Ascending aorta (tissue), 2 donors: ENCODE measurements at regions not wholly inside any gene's neighbourhood (a gene's known extent, or its start where the extent isn't known, plus 50 kb on each side); places are given as distances from the start of the nearest gene placed in this dataset.

Experiments
- DNase-seq, 2 donors: peaks; one replicate each; pipeline ENCODE4 v3.0.0-alpha.2; 2019; ENCODE audit warnings: low spot score in 2 of 2
- H3K27ac ChIP-seq, 2 donors: fragments of 200-600 bp; sonication (generic); one replicate each; pipeline ENCODE4 v1.5.1; 2016 to 2017; ENCODE audit warnings: mild to moderate bottlenecking in 1 of 2
- H3K27me3 ChIP-seq: fragments of 200-600 bp; sonication (generic); one replicate; pipeline ENCODE4 v1.5.1; 2017
- H3K36me3 ChIP-seq, 2 donors: fragments of 200-600 bp; sonication (generic); one replicate each; pipeline ENCODE4 v1.5.1; 2016
- H3K4me1 ChIP-seq, 2 donors: fragments of 200-600 bp; sonication (generic); one replicate each; pipeline ENCODE4 v1.5.1; 2016 to 2017; ENCODE audit warnings: mild to moderate bottlenecking in 1 of 2
- H3K4me3 ChIP-seq, 2 donors: fragments of 200-600 bp; sonication (generic); one replicate each; pipeline ENCODE4 v1.5.1; 2016 to 2017; ENCODE audit warnings: mild to moderate bottlenecking in 1 of 2
- H3K9me3 ChIP-seq, 2 donors: fragments of 200-600 bp; sonication (generic); one replicate each; pipeline ENCODE4 v1.5.1; 2016
- CTCF ChIP-seq, 3 experiments: fragments of 200-600 bp in 2 of 3; fragments of 450-650 bp in 1 of 3; sonication (generic) in 2 of 3; IDR thresholded peaks; one replicate each; pipeline ENCODE4 v1.5.1; 2016 to 2019; ENCODE audit warnings: antibody characterized with exemption in 3 of 3, mild to moderate bottlenecking in 1 of 3, moderate library complexity in 1 of 3
- intact Hi-C: fragments of 100-400 bp; cut with DNase I; formaldehyde crosslinking; loops from one replicate; pipeline ENCODE4 v1.15.1; 2023

- intact Hi-C loops = no loop called here
- no peaks in the 10 kb centered on the region for H3K27me3 ChIP-seq
- no peak overlapping the region for H3K4me3 ChIP-seq
- TF ChIP-seq CTCF (IDR thresholded peaks at IDR 0.05) = no peak
- H3K36me3 ChIP-seq = no peaks in the 10 kb centered on the region
- no peaks in the 10 kb centered on the region for H3K9me3 ChIP-seq
- DNase-seq = no peak
- no peaks in the 10 kb centered on the region for H3K4me1 ChIP-seq
- no peak overlapping the region for H3K27ac ChIP-seq
Observed at GRCh38 chr20:16929756-16930155, 181.6 kb downstream of the OTOR start.

GRCh38 chr20:16930656-16931055 is 182.5 kb downstream of the OTOR start:
- Histone ChIP-seq H3K4me3 (no peak overlapping the region), H3K27ac (peak overlapping the region in 1 of 2 donors; percentile 18), H3K36me3 (no peaks in the 10 kb centered on the region), H3K9me3 (no peaks in the 10 kb centered on the region), H3K27me3 (no peaks in the 10 kb centered on the region), H3K4me1 (no peaks in the 10 kb centered on the region)
- intact Hi-C loops = no loop called here
- no peak for DNase-seq
- TF ChIP-seq CTCF (IDR thresholded peaks at IDR 0.05) = no peak

GRCh38 chr20:16939051-16939450 is 190.9 kb downstream of the OTOR start:
- no peak for TF ChIP-seq CTCF (IDR thresholded peaks at IDR 0.05)
- Histone ChIP-seq H3K4me1 (no peaks in the 10 kb centered on the region), H3K9me3 (no peaks in the 10 kb centered on the region), H3K27me3 (no peaks in the 10 kb centered on the region), H3K27ac (no peak overlapping the region), H3K36me3 (no peaks in the 10 kb centered on the region), H3K4me3 (no peak overlapping the region)
- intact Hi-C loops = no loop called here
- no peak for DNase-seq

- no peak for TF ChIP-seq CTCF (IDR thresholded peaks at IDR 0.05)
- H3K4me3 ChIP-seq = no peak overlapping the region
- H3K4me1 ChIP-seq = no peaks in the 10 kb centered on the region
- no peaks in the 10 kb centered on the region for H3K27me3 ChIP-seq
- no peak for DNase-seq
- intact Hi-C loops = no loop called here
- H3K27ac ChIP-seq = no peak overlapping the region
- H3K9me3 ChIP-seq = no peaks in the 10 kb centered on the region
- no peaks in the 10 kb centered on the region for H3K36me3 ChIP-seq
Observed at GRCh38 chr20:16940701-16941100, 192.5 kb downstream of the OTOR start.

- H3K27ac ChIP-seq = no peak overlapping the region
- H3K4me3 ChIP-seq = no peak overlapping the region
- intact Hi-C loops = no loop called here
Observed at GRCh38 chr20:16942051-16942450, 193.9 kb downstream of the OTOR start.

More at GRCh38 chr20:16942051-16942450, 193.9 kb downstream of the OTOR start:
- Histone ChIP-seq H3K4me1 (no peaks in the 10 kb centered on the region), H3K9me3 (no peaks in the 10 kb centered on the region), H3K36me3 (no peaks in the 10 kb centered on the region), H3K27me3 (no peaks in the 10 kb centered on the region)
- DNase-seq = no peak
- TF ChIP-seq CTCF (IDR thresholded peaks at IDR 0.05) = no peak
